CD4-positive, alpha-beta memory T cell (primary cell): ENCODE measurements at regions not wholly inside any gene's neighbourhood (a gene's known extent, or its start where the extent isn't known, plus 50 kb on each side); places are given as distances from the start of the nearest gene placed in this dataset.

Experiments
- CTCF ChIA-PET: fragments of 350-600 bp; sonication (Branson Sonifier 250); formaldehyde crosslinking; loops from one replicate; lab custom pipeline; 2021; ENCODE audit warnings: inconsistent platforms; ENCODE audit not compliant: partially characterized antibody; lab: Charles Lee
- POLR2A ChIA-PET: fragments of 350-600 bp; sonication (Branson Sonifier 250); formaldehyde crosslinking; loops from one replicate; lab custom pipeline; 2021; ENCODE audit not compliant: partially characterized antibody; lab: Charles Lee
- DNase-seq, 5 donors: peaks; one replicate each; pipeline versions ENCODE4 v3.0.0 to v3.0.0-alpha.2; 2020 to 2022; ENCODE audit warnings: mixed read lengths in 1 of 5
- H3K27ac ChIP-seq: one replicate; pipeline ENCODE4 v1.7.0; 2013; ENCODE audit warnings: low read depth, low read length
- H3K27me3 ChIP-seq: 2 replicates; pipeline ENCODE4 v1.7.0; 2013; ENCODE audit warnings: mild to moderate bottlenecking, low read length, moderate library complexity; ENCODE audit not compliant: insufficient read depth
- H3K36me3 ChIP-seq: 2 replicates; pipeline ENCODE4 v1.7.0; 2013; ENCODE audit warnings: mild to moderate bottlenecking, low read length, moderate library complexity; ENCODE audit not compliant: insufficient read depth
- H3K4me1 ChIP-seq: 2 replicates; pipeline ENCODE4 v1.7.0; 2013; ENCODE audit warnings: mild to moderate bottlenecking, low read length, moderate library complexity; ENCODE audit not compliant: insufficient read depth
- H3K4me3 ChIP-seq, 2 donors: one replicate each; pipeline ENCODE4 v1.7.0; 2013; ENCODE audit warnings: low read length in 2 of 2, mild to moderate bottlenecking in 1 of 2
- H3K9me3 ChIP-seq, 2 donors: one replicate each; pipeline ENCODE4 v1.7.0; 2013; ENCODE audit warnings: low read length in 2 of 2, control low read depth in 1 of 2; ENCODE audit not compliant: control insufficient read depth in 1 of 2
- H3K27ac Mint-ChIP-seq, 7 donors: one replicate each; pipeline ENCODE4 v1.8.0; 2020 to 2021; ENCODE audit warnings: mixed read lengths in 7 of 7, mild to moderate bottlenecking in 6 of 7, inconsistent platforms in 3 of 7, moderate library complexity in 3 of 7
- H3K27me3 Mint-ChIP-seq, 2 donors: one replicate each; pipeline ENCODE4 v1.8.0; 2020 to 2021; ENCODE audit warnings: mixed read lengths in 2 of 2
- H3K36me3 Mint-ChIP-seq, 2 donors: one replicate each; pipeline ENCODE4 v1.8.0; 2020 to 2021; ENCODE audit warnings: mixed read lengths in 2 of 2, inconsistent platforms in 1 of 2, mild to moderate bottlenecking in 1 of 2
- H3K4me1 Mint-ChIP-seq, 4 donors: one replicate each; pipeline ENCODE4 v1.8.0; 2020 to 2021; ENCODE audit warnings: mixed read lengths in 4 of 4, mild to moderate bottlenecking in 1 of 4
- H3K4me3 Mint-ChIP-seq, 8 donors: one replicate each; pipeline ENCODE4 v1.8.0; 2020 to 2021; ENCODE audit warnings: mixed read lengths in 8 of 8, mild to moderate bottlenecking in 7 of 8, moderate library complexity in 6 of 8, inconsistent platforms in 3 of 8
- H3K9me3 Mint-ChIP-seq, 8 donors: one replicate each; pipeline ENCODE4 v1.8.0; 2020 to 2021; ENCODE audit warnings: mixed read lengths in 8 of 8, mild to moderate bottlenecking in 5 of 8, inconsistent platforms in 3 of 8, moderate library complexity in 1 of 8
- intact Hi-C: fragments of 100-400 bp; cut with micrococcal nuclease; formaldehyde crosslinking; loops from one replicate; pipeline ENCODE4 v1.15.1; 2023

DNA sequence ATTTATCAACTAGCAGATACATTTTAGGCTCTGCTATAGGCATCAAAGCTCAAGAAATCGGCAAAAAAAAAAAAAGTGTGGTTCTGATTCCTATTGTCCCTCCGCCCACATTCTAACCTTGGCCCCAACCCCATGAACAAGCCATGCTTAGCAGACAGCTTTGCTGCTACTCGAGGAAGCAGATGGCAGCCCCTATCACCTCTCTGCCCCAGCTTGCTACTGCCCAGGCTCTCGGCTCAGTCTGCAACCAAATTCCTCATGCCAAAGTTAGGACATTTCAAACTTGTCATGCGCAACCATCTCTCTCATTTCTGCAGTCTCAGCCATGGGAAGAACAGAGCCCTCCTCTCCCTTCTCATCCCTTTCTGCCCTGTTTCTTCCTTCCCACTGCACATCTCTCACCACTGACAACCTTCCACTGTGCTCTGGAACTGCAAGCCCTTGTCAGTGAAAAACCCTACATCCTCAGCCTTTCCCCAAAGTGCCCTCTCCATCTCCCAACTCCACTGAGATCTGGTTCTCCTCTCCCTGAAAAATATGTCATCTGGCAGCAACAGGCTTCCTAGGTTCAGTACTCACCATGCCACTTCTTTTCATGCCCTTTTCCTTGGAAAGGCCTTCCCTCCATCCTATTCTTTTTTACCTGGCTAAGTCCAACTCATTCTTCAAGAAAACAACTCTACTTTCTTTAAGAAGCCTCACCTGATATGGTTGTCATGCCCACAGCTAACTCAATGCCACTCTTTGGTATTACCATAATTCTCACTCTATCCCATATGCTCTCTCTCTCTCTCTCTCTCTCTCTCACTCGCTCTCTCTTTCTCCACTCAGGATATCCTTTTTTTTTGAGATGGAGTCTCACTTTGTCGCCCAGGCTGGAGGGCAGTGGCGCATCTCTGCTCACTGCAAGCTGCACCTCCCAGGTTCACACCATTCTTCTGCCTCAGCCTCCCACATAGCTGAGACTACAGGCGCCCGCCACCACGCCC lies 60.1 kb upstream of the FHIP2A start:
- no peak overlapping the region for H3K27ac ChIP-seq
- no peak for DNase-seq
- no peaks in the 10 kb centered on the region for H3K27me3 ChIP-seq
- CTCF ChIA-PET: interaction anchor here (1.0 kb wide), 1 partner anchor 12 kb away, joined by 3 read pairs; no protein-coding TSS in a partner anchor
- H3K4me3 Mint-ChIP-seq: no peak overlapping the region
- no peaks in the 10 kb centered on the region for H3K9me3 ChIP-seq
- peaks cover 7 to 20% of the 10 kb centered on the region in 2 donors for H3K27me3 Mint-ChIP-seq
- H3K36me3 Mint-ChIP-seq: no peaks in the 10 kb centered on the region
- no peaks in the 10 kb centered on the region for H3K9me3 Mint-ChIP-seq
- no peak overlapping the region for H3K4me3 ChIP-seq
- H3K36me3 ChIP-seq: no peaks in the 10 kb centered on the region
- H3K4me1 Mint-ChIP-seq: peaks cover 0 to under 1% (median 0%) of the 10 kb centered on the region in 4 donors
- intact Hi-C loops: no loop called here
- no peak overlapping the region for H3K27ac Mint-ChIP-seq
- H3K4me1 ChIP-seq: no peaks in the 10 kb centered on the region
- POLR2A ChIA-PET: interaction anchor here (0.6 kb wide), 1 partner anchor 237 kb away, joined by 5 read pairs; no protein-coding TSS in a partner anchor

DNA sequence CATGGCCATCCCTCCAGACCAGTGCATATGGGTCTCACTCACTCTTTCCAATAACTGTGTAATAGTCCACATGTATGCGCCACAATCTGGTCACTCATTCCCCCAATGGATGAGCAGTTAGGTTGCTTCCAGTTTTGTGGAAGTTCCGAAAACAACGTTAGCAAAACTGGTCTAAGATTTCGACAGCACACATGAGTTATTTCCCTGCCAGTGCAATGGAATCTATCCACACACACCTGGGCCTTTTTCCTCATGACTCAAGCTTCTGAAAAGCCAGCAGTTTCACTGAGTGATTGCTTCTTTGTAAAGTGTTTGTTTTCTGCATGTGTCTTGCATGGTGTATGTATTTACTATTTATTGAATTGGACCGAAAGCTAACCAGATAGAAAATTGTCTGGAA lies 58.8 kb upstream of the FHIP2A start:
- intact Hi-C loops: no loop called here

DNA sequence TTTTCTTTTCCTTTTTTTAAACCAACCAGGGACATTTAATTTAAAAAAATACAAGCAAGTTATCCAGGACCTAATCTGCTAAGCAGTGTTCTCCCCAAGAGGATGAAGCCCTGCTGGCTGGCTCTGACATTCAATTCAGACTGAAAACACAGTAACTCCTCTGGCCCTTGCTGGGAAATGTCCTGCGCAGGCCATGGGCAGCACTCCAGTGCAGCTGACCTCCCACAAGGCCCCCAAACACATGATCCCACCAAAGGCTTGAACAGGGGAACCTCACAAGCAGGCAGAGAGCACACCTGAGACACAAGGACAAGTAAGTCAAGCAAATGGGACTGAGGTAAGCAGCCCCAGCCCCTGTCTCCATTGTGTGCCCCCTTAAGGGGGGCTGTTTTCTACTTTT lies 56.9 kb upstream of the FHIP2A start:
- intact Hi-C loops: no loop called here
- H3K27ac ChIP-seq: no peak overlapping the region
- peaks cover 4% of the 10 kb centered on the region for H3K27me3 ChIP-seq
- POLR2A ChIA-PET: no interaction called here
- CTCF ChIA-PET: no interaction called here
- Mint-ChIP-seq H3K4me3 (no peak overlapping the region), H3K27ac (no peak overlapping the region), H3K4me1 (peaks cover 5 to 12% (median 9%) of the 10 kb centered on the region in 4 donors), H3K9me3 (no peaks in the 10 kb centered on the region), H3K36me3 (no peaks in the 10 kb centered on the region), H3K27me3 (peaks cover 10 to 24% of the 10 kb centered on the region in 2 donors)
- no peak overlapping the region for H3K4me3 ChIP-seq
- DNase-seq: no peak
- H3K9me3 ChIP-seq: no peaks in the 10 kb centered on the region
- H3K4me1 ChIP-seq: peaks cover 8% of the 10 kb centered on the region
- H3K36me3 ChIP-seq: no peaks in the 10 kb centered on the region

More for the DNA sequence above, 58.8 kb upstream of the FHIP2A start:
- H3K27ac Mint-ChIP-seq: no peak overlapping the region
- ChIA-PET CTCF (interaction anchor here (1.0 kb wide), 1 partner anchor 22 kb away, joined by 4 read pairs; no protein-coding TSS in a partner anchor), POLR2A (no interaction called here)
- DNase-seq: no peak
- peaks cover 8% of the 10 kb centered on the region for H3K4me1 ChIP-seq
- no peak overlapping the region for H3K4me3 Mint-ChIP-seq
- no peaks in the 10 kb centered on the region for H3K9me3 Mint-ChIP-seq
- H3K4me3 ChIP-seq: no peak overlapping the region
- H3K9me3 ChIP-seq: no peaks in the 10 kb centered on the region
- peaks cover 2 to 12% (median 7%) of the 10 kb centered on the region in 4 donors for H3K4me1 Mint-ChIP-seq
- H3K27me3 ChIP-seq: peaks cover 4% of the 10 kb centered on the region
- no peaks in the 10 kb centered on the region for H3K36me3 ChIP-seq
- no peaks in the 10 kb centered on the region for H3K36me3 Mint-ChIP-seq
- peaks cover 10 to 24% of the 10 kb centered on the region in 2 donors for H3K27me3 Mint-ChIP-seq
- H3K27ac ChIP-seq: no peak overlapping the region

DNA sequence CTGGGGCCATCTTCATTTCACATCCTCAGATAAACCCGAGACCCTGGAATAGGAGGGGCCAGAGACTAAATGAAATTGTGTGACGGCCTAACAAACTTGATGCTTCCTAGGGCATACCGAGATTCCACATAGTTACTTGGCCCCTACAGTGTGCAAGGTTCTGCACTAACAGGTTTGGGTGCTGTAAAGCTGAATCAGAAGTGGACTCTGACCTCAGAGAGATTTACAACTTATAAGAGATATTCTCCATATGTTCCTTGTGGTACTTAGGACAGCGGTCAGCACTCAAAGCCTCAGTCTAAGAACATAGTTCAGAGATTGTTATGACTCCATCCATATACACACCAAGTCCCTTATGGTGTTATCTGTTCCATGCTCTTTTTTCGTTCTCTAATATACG lies 55.1 kb upstream of the FHIP2A start:
- H3K9me3 Mint-ChIP-seq: no peaks in the 10 kb centered on the region
- intact Hi-C loops: no loop called here
- H3K9me3 ChIP-seq: no peaks in the 10 kb centered on the region
- H3K27ac Mint-ChIP-seq: no peak overlapping the region
- ChIA-PET CTCF (interaction anchor here (2.0 kb wide), 1 partner anchor 55 kb away, joined by 9 read pairs; the partner anchor contains the start of gene FHIP2A), POLR2A (no interaction called here)
- no peak overlapping the region for H3K4me3 ChIP-seq
- no peaks in the 10 kb centered on the region for H3K36me3 Mint-ChIP-seq
- peaks cover 4% of the 10 kb centered on the region for H3K27me3 ChIP-seq
- H3K4me1 Mint-ChIP-seq: peaks cover 7 to 21% (median 16%) of the 10 kb centered on the region in 4 donors
- peaks cover 10 to 22% of the 10 kb centered on the region in 2 donors for H3K27me3 Mint-ChIP-seq
- peaks cover 8% of the 10 kb centered on the region for H3K4me1 ChIP-seq
- no peak overlapping the region for H3K27ac ChIP-seq
- DNase-seq: no peak
- no peaks in the 10 kb centered on the region for H3K36me3 ChIP-seq
- peak overlapping the region in 7 of 8 donors; percentile 36 to 73 (median 64) for H3K4me3 Mint-ChIP-seq

DNA sequence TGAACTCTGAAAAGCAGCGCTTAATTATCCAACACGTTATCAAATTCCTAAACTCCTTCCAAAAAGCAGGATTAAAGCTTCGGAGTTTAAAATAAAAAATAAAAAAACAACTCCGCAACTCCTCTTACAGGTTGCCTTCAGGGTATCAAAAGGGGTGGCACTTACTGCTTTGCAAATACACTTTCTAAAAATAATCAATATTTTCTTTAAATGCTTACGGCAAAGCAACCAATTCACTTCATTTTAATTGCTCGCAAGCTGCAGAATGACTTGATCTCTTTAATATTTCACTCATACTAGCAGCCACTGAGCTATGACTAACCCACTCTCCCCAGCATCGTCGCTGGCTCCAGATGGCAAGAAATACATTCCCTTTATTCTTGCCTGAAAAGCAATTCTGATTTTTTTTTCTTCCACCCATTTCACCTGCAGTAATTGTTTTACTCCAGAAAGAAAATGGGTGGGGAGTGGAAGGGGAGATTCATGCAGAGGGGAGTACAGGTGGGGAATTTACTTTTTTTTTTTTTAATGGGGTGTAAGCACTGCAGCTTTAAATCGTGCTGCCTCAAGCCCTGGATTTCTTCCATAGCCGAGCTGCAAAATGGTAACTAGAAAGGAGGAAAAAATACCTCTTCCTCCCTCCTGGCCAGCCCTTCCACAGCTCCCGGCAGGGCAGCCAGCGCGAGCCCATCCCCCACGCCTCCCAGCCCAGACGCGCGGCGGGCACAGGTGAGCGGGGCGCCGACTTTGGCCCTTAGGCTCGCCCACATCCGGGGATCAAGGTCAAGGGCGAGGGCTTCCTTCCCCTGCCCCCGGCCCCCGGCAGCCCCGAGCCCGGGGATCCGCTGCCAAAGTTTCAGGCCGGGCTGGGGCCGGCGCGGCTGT lies 54.2 kb upstream of the FHIP2A start:
- peak in 2 of 5 donors; percentile 7 to 13 for DNase-seq
- POLR2A ChIA-PET: no interaction called here
- Mint-ChIP-seq H3K4me3 (peak overlapping the region; percentile 76 to 86 (median 82)), H3K27ac (peak overlapping the region in 2 of 7 donors; percentile 46 to 80), H3K4me1 (peaks cover 7 to 21% (median 16%) of the 10 kb centered on the region in 4 donors), H3K27me3 (peaks cover 10 to 16% of the 10 kb centered on the region in 2 donors), H3K36me3 (no peaks in the 10 kb centered on the region), H3K9me3 (no peaks in the 10 kb centered on the region)
- H3K9me3 ChIP-seq: no peaks in the 10 kb centered on the region
- intact Hi-C loops: no loop called here
- H3K27ac ChIP-seq: no peak overlapping the region
- H3K4me3 ChIP-seq: peak overlapping the region in 1 of 2 donors; percentile 43
- CTCF ChIA-PET: interaction anchor here (0.6 to 2.0 kb wide), 6 partner anchors 18 to 463 kb away, joined by 3 to 9 read pairs (median 4); partner anchors contain the start of gene FHIP2A
- no peaks in the 10 kb centered on the region for H3K36me3 ChIP-seq
- H3K27me3 ChIP-seq: peaks cover 4% of the 10 kb centered on the region
- H3K4me1 ChIP-seq: peaks cover 8% of the 10 kb centered on the region

DNA sequence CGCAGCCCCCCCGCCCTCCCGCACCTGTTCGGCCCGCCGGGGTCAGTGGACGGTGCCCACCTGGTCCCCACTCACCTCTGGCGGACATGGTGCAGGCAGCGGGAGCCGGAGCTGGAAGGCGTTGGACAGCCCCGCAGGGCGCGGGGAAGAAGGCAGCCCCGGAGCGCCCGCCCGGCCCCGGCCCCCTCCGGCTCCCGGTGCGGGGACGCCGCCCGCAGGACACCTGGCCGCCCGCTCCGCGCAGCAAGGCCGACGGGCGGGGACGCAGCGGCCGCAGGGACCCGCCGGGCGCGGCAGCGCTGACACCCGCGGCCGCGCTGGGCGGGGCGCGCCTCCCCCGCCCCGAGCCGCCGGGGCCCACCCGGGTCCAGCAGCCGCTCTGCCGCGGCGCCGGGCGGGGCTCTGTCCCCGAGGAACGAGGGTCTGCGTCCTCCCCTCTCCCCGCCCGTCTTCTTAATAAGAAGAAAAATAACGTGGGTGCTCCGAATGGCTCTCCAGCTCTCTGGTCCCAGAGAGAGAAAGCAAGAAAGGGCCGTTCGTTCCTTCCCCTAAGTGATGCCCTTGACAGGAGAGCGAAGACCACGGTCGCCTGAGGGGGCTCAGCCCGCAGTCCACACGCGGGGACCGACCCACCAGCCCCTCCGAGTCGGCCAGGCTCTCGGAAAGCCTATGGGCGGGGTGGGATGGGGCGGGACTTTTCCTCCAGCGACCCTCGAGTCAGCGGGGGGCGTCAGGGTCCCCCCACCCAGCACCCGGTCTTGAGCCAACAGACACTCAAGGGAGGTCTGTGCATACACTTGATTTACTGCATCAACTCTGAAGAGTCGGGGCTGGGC lies 53.4 kb upstream of the FHIP2A start:
- Histone ChIP-seq H3K27me3 (peaks cover 4% of the 10 kb centered on the region), H3K4me3 (no peak overlapping the region), H3K36me3 (no peaks in the 10 kb centered on the region), H3K27ac (no peak overlapping the region), H3K9me3 (no peaks in the 10 kb centered on the region), H3K4me1 (peaks cover 8% of the 10 kb centered on the region)
- Mint-ChIP-seq H3K9me3 (no peaks in the 10 kb centered on the region), H3K27ac (peak overlapping the region in 2 of 7 donors; percentile 68 to 72), H3K4me3 (peak overlapping the region; percentile 67 to 81 (median 76)), H3K36me3 (no peaks in the 10 kb centered on the region), H3K27me3 (peaks cover 6 to 9% of the 10 kb centered on the region in 2 donors), H3K4me1 (peaks cover 9 to 21% (median 17%) of the 10 kb centered on the region in 4 donors)
- ChIA-PET CTCF (interaction anchor here (1.0 to 2.0 kb wide), 3 partner anchors 17 to 296 kb away, joined by 5 to 9 read pairs (median 5); partner anchors contain the start of gene FHIP2A), POLR2A (no interaction called here)
- DNase-seq: peak in 1 of 5 donors; percentile 6
- intact Hi-C loops: no loop called here
